Brain microvascular endothelial cell (primary cell): ENCODE measurements at regions not wholly inside any gene's neighbourhood (a gene's known extent, or its start where the extent isn't known, plus 50 kb on each side); places are given as distances from the start of the nearest gene placed in this dataset.
"Not testable (repeated sequence)": the region's sequence is repeated elsewhere in the genome, so short reads cannot be mapped to it uniquely, and the experiment has no call there.

Source experiments
- DNase-seq: peaks from one replicate; pipeline ENCODE4 v3.0.0-alpha.2; 2020
- H3K27ac ChIP-seq: fragments of 250-450 bp; sonication (Bioruptor Pico); 2 replicates; pipeline ENCODE4 v1.5.1; 2020; ENCODE audit warnings: mild to moderate bottlenecking, moderate library complexity
- H3K27me3 ChIP-seq: fragments of 250-450 bp; sonication (Bioruptor Pico); replicated peaks from 2 replicates; pipeline ENCODE4 v1.5.1; 2020; ENCODE audit warnings: mild to moderate bottlenecking
- H3K36me3 ChIP-seq: fragments of 250-450 bp; sonication (Bioruptor Pico); replicated peaks from 2 replicates; pipeline ENCODE4 v1.5.1; 2020; ENCODE audit warnings: mild to moderate bottlenecking
- H3K4me3 ChIP-seq: 2 replicates; pipeline ENCODE4 v1.5.1; 2011; ENCODE audit warnings: low read depth, mild to moderate bottlenecking, control low read depth, low read length, moderate library complexity
- in situ Hi-C: cut with HindIII; loops from 2 replicates; pipeline ENCODE4 v1.10.0; 2017; ENCODE audit warnings: low sequenced_read_pairs, low pct_ligation_motif_present
- TF ChIP-seq, protein P1 (sequence below): IDR thresholded peaks from 2 replicates; pipeline ENCODE4 v1.5.1; 2011; ENCODE audit warnings: low read depth, mild to moderate bottlenecking, moderate library complexity, low read length, control low read depth, inconsistent platforms; ENCODE audit errors: missing control alignments

GRCh38 chr14:27881063-27881462 lies 885.5 kb upstream of the FOXG1 start:
- Histone ChIP-seq H3K27me3 (no peaks in the 10 kb centered on the region), H3K4me3 (no peak overlapping the region), H3K36me3 (no peaks in the 10 kb centered on the region), H3K27ac (no peak overlapping the region)
- in situ Hi-C loops = no loop called here
- TF ChIP-seq, protein P1, sequence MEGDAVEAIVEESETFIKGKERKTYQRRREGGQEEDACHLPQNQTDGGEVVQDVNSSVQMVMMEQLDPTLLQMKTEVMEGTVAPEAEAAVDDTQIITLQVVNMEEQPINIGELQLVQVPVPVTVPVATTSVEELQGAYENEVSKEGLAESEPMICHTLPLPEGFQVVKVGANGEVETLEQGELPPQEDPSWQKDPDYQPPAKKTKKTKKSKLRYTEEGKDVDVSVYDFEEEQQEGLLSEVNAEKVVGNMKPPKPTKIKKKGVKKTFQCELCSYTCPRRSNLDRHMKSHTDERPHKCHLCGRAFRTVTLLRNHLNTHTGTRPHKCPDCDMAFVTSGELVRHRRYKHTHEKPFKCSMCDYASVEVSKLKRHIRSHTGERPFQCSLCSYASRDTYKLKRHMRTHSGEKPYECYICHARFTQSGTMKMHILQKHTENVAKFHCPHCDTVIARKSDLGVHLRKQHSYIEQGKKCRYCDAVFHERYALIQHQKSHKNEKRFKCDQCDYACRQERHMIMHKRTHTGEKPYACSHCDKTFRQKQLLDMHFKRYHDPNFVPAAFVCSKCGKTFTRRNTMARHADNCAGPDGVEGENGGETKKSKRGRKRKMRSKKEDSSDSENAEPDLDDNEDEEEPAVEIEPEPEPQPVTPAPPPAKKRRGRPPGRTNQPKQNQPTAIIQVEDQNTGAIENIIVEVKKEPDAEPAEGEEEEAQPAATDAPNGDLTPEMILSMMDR = no peak
- no peak for DNase-seq

DNA sequence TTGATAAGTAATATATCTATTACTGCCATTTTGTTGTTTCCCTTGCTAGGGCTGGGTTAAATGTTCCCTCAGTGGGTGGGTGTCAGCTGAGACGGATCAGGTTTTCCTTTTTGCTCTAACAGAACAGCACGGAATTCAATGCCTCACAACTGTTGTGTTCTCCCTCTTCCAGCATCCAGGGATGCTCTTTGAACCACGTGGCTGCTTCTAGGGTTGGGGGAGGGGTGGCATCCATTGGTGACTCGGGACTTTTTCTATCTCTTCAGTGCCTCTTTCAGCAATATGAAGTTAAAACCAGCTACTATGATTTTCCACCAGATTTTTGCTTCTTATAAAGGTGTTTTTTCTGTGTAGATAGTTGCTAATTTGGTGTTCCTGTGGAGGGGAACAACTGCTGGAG lies 884.9 kb upstream of the FOXG1 start:
- no peak for DNase-seq
- Histone ChIP-seq H3K27ac (no peak overlapping the region), H3K4me3 (no peak overlapping the region), H3K27me3 (no peaks in the 10 kb centered on the region), H3K36me3 (no peaks in the 10 kb centered on the region)
- TF ChIP-seq, protein P1 = no peak
- in situ Hi-C loops = no loop called here

DNA sequence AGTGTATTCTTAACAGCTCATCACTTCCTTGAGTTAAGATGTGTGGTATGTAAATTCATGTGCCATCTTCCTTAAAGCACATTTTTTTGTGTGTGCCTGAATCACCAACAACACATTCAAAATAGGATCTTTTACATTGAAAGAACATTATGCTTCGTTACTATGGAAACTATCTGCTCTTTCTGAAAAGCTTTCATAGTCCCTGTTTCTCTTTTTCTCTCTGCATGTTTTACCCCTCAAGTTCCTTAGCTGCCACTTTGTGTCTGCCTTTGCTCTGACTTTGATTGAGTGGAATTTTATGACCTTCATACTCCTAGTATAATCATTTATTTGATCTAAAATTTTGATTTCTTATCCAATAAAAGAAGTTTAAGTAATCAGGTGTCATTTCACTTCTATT lies 880.3 kb upstream of the FOXG1 start:
- Histone ChIP-seq H3K4me3 (no peak overlapping the region), H3K36me3 (no peaks in the 10 kb centered on the region), H3K27ac (no peak overlapping the region), H3K27me3 (no peaks in the 10 kb centered on the region)
- in situ Hi-C loops = no loop called here
- TF ChIP-seq, protein P1 = no peak
- DNase-seq = no peak

DNA sequence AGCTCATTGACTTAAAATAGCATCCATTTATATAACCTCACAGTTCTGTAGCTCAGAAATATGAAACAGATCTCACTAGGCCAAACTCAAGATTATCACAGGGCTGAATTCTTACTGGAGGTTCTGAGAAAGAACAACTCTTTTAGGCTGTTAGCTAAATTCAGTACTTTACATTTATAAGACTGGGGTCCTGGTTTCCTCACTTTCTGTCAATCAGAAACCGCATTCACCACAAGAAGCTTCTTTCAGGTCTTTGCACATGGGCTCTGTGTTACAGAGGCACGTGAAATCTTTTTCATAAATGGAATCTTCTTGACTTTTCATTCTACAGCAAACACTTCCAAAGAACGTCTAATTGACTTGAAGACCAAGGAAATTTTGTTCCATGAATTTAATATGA lies 876.3 kb upstream of the FOXG1 start:
- H3K36me3 ChIP-seq = no peaks in the 10 kb centered on the region
- H3K4me3 ChIP-seq = no peak overlapping the region
- H3K27me3 ChIP-seq = no peaks in the 10 kb centered on the region
- DNase-seq = no peak
- TF ChIP-seq, protein P1 = no peak
- H3K27ac ChIP-seq = no peak overlapping the region
- in situ Hi-C loops = no loop called here

- in situ Hi-C loops, DNase-seq, H3K4me3 ChIP-seq, H3K36me3 ChIP-seq, H3K27ac ChIP-seq, H3K27me3 ChIP-seq: not testable (repeated sequence)
Observed at GRCh38 chr14:27908484-27908883, 858.1 kb upstream of the FOXG1 start.

GRCh38 chr14:27916326-27916725 lies 850.3 kb upstream of the FOXG1 start:
- no peaks in the 10 kb centered on the region for H3K36me3 ChIP-seq
- no peak overlapping the region for H3K4me3 ChIP-seq
- H3K27ac ChIP-seq = no peak overlapping the region
- TF ChIP-seq, protein P1 = no peak
- no peaks in the 10 kb centered on the region for H3K27me3 ChIP-seq
- in situ Hi-C loops = no loop called here
- no peak for DNase-seq

GRCh38 chr14:27917896-27918295 lies 848.7 kb upstream of the FOXG1 start:
- TF ChIP-seq, protein P1 = no peak

More at GRCh38 chr14:27917896-27918295, 848.7 kb upstream of the FOXG1 start:
- Histone ChIP-seq H3K4me3 (no peak overlapping the region), H3K36me3 (no peaks in the 10 kb centered on the region), H3K27ac (no peak overlapping the region), H3K27me3 (no peaks in the 10 kb centered on the region)
- no peak for DNase-seq
- in situ Hi-C loops = no loop called here
